HG03457 (cell line): ENCODE measurements at regions not wholly inside any gene's neighbourhood (a gene's known extent, or its start where the extent isn't known, plus 50 kb on each side); places are given as distances from the start of the nearest gene placed in this dataset.

Source experiments
- ATAC-seq: cut with Tn5 transposase; IDR thresholded peaks from one replicate; pipeline ENCODE4 v1.9.1; 2021; ENCODE audit warnings: moderate number of reproducible peaks; ENCODE audit not compliant: unreplicated experiment

- ATAC-seq: no peak
Observed at GRCh38 chr1:229220163-229220846, 50.6 kb upstream of the RAB4A start.

- ATAC-seq: no peak
Observed at GRCh38 chr1:229221106-229222019, 49.5 kb upstream of the RAB4A start.
